Hindlimb muscle (tissue), 1 donor: ENCODE measurements at regions not wholly inside any gene's neighbourhood (a gene's known extent, or its start where the extent isn't known, plus 50 kb on each side); places are given as distances from the start of the nearest gene placed in this dataset.
"Not testable (repeated sequence)": the region's sequence is repeated elsewhere in the genome, so short reads cannot be mapped to it uniquely, and the experiment has no call there.

ENCODE experiments used
- DNase-seq: peaks from one replicate; pipeline ENCODE4 v3.0.0-alpha.2; 2013

DNA sequence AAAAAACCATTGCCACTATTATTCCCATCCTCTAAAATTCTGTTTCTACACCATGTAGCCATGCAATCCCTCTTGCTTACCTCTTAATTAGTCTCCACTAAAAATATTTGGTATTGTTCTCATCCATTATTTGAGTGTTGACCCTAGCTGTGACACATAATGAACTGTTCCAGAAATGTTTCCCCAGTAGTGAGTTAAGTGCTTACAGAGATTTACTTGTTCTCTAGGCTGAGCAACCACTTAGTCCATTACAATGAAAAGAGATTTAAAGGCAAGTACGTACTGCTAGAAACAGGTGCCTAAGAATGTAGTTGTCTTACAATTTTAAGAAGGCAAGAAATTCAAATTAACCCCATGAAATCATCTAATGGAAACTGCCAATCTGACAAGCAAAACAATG lies 112.7 kb upstream of the PTPN13 start:
- no peak for DNase-seq

DNA sequence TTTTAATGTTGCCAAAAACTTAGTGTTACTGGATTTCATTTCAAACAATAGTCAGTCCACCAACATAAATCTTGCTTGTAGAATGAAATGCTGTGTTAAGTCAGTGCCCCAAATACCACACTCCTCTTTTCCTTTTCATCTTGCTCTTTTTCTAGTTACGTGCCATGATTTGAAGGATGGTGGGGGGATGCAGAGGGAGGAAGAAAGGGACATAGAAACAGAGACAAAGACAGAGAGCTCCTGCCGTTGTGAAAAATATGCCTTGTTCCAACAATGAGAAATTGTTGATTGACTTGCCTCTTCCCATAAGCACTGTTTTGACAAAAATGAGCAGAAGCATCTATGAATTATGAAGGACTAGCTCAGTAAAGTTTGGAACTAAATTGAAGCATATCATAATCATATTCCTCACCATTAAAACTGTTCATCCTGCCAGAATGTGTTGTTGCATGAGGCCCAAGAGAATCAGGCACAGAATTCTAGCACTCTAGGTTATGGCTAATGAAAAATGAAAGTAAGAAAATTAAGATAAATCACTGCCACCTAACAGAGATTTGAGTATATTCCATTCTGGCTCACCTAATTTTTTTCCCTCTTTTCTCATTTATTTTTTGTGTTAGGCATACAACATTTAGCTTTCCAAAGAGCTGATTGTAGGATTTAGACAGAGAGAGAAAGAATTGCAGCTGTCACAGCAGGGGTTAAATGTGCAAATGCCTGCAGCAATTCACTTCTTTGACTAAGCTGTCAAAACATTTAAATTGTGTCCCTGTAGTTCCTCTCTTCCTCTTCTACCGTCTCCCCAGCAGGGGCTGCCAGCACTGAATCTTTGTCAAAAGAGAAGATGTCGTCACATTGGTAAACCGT lies 111.6 kb upstream of the PTPN13 start:
- no peak for DNase-seq

DNA sequence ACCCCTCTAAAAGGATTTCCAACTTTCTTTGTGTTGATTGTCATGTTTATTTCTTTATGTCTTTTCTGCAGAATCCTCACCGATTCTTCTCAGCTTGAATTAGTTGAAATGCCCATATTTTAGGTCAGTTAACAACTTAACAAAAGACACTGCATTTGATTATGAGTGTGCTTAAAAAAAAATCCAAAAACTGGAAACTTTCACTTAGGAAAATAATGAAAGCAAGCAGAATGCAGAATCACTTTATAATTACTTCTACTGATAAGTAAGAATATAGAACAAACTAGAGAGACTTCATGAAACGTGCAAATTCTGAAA lies 111.0 kb upstream of the PTPN13 start:
- DNase-seq: no peak

DNA sequence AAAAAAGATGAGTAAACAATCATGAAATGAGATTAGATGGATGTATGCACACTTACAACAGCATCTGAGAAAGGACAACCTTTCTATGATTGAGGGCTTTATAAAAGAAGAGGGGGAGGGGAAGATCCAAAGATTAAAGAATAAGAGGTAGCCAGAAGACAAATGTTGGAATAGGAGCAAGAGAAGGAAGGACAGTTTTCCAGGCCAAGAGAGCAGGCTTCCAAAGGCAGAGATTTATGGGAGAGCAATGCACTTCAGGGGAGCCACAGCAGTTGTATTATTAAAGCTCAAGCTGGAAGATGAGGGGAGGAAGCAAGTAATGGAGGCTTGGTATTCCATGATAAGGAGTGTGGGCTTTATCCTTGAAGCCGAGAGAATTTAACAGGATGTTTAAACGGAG lies 110.3 kb upstream of the PTPN13 start:
- DNase-seq: no peak

DNA sequence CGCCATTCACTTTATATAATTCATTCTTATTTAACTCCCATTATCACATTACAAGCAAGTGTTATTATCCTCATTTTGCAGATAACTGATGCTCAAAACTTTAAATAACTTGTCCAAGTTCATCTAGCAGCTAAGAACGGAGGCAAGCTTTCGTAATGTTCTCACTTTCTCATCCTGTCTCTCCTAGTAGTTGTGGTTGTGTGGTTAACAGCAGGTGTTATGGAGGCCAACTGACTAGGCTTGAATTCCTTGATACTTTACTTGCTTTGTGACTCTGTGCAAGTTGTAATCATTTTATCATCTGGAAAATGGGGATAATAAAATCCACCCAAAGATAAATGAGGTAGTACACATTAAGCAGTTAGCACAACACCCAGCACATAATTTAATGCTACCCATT lies 109.9 kb upstream of the PTPN13 start:
- DNase-seq: no peak

DNA sequence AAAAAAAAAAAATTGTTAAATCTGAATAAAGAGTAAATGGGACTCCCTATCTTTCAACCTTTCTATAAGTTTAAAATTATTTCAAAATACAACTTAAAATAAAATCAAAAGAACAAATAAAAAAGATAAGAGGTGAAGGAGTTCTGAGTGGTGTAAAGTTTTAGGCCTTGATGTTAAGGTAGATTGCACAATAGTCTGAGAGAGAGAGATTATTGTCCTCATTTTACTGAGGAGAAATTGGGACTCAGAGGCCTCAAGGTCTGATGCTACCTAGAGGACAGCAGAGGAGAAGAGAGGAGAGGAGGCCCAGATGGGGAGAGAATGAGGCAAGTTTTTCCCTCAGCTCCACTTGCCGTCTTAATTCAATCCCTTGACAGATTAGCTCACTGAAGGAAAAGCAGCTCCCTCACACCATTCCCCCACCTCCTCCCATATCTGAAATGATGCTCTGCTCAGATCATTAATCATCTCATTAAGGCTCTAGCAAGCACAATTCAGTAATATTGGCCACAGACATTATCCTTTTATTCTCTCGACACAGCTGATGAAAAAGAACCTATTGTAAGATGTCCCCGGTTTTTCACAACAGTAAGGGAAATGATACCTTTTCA lies 106.3 kb upstream of the PTPN13 start:
- DNase-seq: no peak

DNA sequence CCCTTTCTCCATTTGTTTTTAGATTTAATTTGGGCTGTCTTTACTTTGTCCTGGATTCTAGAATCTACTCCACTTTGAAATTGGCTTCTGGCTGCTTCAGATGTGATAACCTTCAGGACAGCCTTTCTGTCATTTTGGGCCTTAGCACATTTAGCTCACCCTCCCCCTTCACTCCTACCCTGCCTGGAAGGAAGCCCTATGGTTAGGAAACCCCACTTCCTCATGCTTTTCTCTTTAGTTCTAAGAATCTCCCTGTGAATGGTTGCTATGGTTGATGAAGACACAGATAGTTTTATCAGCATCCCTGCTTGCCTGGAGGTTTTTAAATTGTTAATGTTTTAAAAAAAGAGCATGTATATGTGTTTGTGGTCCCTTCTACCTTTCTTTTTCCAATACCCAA lies 100.7 kb upstream of the PTPN13 start:
- no peak for DNase-seq

DNA sequence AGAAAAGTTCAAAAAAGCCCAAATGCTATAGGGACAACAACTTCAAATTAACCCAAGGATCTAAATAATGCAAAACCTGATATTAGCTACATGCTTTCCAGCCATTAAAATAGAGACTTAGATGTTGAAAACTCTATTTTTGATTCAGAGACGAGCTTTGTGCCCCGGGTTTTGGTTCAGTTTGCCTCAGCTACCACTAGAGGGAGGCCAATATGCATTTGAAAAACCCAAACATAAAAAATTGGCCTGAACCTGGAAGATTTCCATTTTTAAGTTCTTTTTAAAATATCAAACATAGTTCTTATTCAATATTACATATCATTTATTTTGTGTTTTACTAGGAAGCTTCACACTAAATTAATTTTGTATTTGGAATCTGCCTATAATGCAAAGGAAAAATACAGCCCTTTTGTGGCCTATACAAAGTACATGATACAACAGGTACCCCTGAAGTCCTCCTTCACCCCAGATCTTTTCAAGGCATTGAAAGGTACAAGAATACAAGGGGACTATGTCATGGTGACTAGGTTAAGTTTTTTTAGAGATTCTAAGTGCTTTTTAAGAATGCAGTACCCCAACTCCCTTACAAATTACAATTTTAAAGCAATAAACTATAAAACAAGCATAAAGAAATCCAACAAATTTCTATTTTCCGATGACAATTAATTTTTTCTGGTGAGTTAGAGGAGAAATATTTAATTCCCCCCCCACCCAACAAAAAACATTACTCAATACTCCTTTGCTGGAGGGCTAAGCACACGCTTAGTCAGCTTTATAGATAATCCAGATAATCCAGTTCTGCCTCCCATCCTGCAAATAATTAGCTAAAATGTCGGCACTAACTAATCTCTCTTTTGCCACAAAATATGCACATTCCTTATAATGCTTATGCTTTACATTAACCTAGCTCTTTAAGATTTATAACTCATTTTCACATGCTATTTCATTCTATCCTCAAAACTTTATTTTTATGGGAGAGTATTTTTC lies 97.7 kb upstream of the PTPN13 start:
- peak; percentile 43 for DNase-seq

DNA sequence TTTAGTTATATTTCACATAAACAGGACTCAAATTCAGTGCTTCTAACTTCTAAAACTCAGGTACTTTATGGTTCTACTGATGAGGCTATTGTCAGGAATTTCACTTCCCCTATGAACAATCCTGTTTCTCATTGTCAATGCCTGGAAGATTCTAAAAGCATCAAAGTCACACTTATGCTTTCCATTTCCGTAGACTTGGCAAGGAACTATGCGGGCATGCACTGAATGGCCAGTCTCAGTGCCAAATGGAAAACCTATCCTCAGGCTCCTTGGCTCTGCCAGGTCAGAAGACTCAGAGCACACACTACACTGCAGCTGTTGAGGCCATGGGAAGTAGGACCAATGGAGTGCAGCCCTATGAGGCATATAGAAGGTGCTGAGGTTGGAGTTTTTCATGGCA lies 97.0 kb upstream of the PTPN13 start:
- DNase-seq: peak; percentile 36

DNA sequence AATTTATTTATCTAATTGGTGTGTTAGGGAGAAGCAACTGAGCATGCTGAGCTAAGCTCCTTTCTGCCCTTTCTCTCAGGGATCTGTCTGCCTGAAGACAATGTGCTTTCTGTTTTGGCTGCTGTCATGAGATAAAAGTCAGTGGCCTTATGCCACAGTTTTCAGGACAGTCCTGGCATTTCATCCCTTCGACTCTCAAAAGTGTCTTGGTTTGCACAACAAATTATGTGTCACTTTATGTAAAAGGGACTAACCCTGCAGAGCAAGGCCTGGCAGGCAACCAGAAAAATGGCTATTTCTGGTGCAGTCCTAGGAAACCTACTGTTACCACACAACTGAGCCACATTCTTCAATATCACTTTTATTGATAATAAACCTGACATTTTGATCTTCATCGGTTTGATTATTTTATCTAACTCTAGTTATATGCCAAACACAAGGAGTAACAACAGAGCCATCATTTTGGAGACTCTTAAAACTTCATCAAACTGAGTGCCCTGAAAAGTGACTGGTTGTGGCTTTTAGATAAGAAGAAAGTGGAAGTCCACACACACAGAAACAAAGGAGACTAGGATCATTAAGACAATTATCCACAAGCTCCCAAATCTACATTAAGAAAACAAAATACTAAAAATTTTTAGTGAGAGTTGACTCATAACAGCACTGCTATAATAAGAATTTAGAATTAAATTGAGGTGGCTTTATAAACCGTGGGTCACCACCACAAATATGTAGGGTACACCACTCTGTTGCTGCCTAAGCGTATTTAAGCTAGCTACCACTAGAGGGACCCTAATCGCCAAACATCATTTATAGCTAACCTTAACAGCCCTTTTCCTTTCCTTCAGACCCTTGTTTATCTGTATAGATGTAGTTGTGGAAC lies 95.9 kb upstream of the PTPN13 start:
- DNase-seq: peak; percentile 34

DNA sequence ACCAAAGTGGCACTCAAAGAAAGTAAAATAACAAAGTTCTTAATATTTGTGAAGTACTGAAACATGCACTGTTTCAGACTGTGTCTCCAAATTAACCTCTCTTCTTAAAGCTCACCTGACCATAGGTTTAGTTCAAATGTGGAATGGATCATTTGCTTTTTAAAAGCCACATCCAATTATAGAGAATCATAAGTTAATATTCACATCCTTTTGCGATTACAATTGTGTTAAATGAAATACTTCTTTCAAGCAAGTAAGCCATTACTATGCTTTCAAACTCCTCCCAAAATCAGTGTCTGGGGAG lies 95.3 kb upstream of the PTPN13 start:
- DNase-seq: no peak

DNA sequence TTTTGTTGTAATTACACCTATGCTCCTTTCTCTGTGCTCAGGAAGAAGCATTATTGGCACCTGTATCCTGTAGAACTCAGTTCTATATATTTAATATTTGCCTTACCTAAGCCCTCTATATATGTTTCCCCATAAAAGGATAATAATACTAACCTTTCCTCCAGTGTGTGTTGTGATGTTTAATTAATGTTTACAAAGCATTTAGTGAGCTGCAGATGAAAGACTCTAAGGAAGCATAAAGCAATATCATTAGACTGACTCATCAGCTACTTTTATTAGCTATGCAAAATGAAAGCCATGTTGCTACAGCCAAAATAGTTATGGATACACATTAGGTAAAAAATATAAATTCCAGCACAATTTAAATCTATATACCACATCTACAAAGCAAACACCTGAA lies 93.6 kb upstream of the PTPN13 start:
- no peak for DNase-seq

DNA sequence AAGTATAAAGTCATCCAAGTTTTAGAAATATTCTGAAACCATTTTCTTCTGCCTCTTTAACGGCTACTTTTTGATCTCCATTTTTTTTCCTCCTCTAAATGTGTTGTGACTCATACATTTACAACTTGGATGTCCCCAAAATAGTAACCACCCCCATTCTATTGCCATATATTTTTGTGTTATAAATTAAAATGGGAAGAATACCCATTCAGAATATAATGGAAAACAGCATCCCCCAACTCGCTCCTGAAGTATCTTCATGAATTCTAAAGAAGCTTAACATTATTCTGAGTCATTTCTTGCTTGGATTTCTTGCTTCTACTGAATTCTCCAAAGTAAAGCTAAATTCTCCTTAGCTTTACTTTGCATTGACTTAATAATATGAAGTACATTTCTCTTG lies 92.0 kb upstream of the PTPN13 start:
- DNase-seq: no peak

DNA sequence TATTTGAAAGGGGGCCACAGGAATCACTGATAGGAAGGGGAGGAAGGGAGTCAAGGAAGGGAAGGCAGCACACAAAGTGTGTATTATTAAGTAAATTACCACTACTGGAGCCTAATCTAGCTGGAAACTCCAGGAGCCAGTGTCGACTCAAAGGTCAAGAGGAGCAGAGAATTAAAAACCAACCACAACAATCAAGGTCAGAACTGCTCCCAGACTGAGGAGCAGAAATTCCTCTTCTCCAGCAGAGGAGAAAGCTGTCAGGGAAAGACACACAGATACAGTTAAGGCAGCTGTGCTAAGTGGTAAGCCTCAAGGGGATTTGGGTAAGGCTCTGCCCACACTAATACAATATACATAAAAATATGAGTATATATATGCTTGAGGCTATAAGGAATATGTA lies 87.5 kb upstream of the PTPN13 start:
- DNase-seq: no peak

DNA sequence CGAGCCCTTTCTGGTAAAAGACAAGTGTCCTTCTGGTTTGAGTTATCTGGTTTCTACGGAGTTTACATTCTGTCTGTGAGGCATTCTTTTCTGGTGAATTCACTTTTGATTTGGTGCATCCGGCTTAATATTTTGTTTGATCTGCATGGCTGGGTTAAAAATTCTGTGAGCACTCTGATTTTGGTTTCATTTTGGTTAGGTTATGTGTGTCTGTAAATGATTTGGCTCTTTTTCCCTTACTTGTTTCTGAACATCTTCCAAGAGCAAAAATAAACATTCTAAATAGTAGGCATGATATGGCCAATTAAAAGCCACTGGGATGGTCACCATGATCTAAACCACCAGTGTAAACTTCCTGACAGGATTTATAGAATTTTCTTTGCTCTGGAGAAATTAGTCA lies 85.7 kb upstream of the PTPN13 start:
- no peak for DNase-seq

DNA sequence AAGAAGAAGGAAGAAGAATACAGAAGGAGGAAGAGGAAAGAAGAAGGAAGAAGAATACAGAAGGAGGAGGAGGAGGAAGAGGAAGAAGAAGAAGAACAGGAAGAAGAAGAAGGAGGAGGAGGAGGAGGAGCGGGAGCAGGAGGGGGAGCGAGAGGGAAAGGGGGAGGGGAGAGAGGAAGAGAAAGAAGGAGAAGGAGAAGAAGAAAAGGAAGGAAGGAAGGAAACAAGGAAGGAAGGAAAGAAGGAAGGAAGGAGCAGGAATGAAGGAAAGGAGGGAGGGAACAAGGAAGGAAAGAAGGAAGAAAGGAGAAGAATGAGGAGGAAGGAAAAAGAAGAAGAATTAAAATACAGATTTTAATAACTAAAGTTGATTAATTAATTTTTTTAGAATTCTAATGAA lies 82.5 kb upstream of the PTPN13 start:
- no peak for DNase-seq

DNA sequence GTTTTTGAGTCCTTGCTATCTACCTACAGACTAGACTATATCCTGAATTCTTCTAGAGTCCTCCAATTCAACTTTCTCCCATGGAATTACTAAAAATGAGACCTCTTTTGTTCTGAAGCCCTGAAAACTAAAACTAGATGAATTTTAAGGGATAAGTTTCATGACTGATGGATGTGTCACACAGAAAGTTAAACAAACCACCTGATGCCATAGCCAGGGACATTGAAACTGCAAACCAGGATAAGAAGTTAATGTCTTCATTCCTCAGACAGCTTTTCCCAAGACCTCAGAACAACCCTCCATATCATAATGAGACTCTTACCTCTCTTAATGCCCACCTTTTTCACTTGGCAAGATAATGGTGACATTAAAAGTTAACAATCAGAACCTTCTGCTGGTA lies 81.5 kb upstream of the PTPN13 start:
- DNase-seq: no peak

DNA sequence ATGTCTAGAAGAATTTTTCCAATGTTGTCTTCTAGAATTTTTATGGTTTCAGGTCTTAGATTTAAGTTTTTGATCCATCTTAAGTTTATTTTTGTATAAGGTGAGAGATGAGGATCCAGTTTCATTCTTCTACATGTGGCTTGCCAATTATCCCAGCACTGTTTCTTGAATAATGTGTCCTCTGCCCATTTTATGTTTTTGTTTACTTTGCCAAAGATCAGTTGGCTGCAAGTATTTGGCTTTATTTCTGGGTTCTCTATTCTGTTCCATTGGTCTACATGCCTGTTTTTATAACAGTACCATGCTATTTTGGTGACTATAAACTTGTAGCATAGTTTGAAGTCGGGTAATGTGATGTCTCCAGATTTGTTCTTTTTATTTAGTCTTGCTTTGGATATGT lies 78.2 kb upstream of the PTPN13 start:
- not testable (repeated sequence) for DNase-seq

DNA sequence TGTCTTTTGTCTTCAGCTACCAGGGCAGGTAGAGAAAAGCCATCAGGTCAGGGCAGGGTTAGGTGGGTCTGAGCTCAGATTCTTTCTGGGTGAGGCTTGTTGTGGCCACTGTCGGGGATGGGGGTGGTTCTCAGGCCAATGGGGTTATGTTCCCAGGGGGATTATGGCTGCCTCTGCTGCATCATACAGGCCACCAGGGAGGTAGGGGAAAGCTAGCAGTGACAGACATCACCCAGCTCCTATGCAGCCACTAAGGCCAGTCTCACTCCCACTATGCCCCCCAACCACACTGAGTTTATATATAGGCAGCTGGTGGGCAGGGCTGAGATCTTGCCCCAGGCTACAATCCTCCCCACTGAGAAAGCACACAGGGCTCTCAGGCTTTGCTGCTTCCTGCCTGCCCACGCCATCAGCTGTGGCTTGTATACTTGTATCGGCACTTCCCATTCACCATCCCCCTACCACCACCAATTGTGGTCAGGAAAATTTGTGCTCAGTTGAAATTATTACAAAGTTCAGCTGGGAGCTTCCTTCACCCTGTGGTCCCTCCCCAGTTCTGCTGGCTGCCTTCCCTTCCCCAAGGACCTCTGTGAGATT lies 72.6 kb upstream of the PTPN13 start:
- DNase-seq: no peak

DNA sequence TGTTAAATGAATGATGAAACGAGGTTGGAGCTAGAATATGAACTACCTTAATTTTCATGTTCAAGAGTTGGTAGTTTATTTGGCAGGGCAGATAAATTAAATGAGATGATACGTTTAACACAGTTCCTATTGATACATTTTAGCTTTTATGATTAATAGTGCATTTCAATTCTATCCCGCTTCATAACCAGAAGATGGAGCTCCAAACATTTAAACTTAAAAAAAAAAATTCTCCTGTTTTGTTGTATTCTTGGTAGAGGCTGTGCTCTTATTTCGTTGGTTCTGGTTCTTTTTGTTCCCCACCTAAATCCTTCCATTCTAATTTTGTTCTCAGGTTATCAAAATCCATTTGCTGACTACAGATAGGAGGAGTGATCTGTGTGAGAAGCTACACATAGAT lies 71.8 kb upstream of the PTPN13 start:
- no peak for DNase-seq

DNA sequence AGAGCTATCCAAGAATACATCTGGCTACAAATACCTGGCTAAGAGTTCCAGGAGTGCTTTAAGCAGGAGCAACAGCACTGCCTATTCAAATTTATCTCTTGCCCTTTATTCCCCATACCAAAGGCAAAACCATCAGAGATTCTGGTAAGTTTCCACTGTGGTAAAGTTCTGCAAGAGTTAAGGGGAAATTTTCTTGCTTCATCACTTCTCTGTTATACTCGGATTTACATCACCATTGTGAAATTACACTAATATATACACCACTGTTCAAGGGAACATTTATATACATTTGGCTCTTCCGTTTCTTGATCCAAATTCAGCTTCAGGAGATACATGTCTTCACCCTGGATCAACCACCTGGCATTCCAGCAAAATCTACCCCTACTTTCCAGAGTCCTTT lies 70.8 kb upstream of the PTPN13 start:
- no peak for DNase-seq

DNA sequence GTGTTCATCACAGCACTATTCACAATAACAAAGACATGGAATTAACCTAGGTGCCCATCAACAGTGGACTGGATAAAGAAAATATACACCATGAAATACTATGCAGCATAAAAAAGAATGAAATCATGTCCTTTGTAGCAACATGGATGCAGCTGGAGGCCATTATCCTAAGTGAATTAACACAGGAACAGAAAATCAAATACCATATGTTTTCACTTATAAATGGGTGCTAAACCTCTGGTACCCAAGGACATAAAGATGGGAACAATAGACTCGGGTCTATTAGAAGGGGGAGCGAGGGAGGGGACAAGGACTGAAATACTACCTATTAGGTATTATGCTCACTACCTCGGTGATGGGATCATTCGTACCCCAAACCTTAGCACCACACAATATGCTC lies 66.4 kb upstream of the PTPN13 start:
- not testable (repeated sequence) for DNase-seq
